CD4-positive, alpha-beta T cell treated with Interleukin-1 beta for 1 hour (primary cell): ENCODE measurements at regions not wholly inside any gene's neighbourhood (a gene's known extent, or its start where the extent isn't known, plus 50 kb on each side); places are given as distances from the start of the nearest gene placed in this dataset.

Experiments
- DNase-seq, 2 donors: peaks; one replicate each; pipeline ENCODE4 v3.0.0-alpha.2; 2020 to 2022

DNA sequence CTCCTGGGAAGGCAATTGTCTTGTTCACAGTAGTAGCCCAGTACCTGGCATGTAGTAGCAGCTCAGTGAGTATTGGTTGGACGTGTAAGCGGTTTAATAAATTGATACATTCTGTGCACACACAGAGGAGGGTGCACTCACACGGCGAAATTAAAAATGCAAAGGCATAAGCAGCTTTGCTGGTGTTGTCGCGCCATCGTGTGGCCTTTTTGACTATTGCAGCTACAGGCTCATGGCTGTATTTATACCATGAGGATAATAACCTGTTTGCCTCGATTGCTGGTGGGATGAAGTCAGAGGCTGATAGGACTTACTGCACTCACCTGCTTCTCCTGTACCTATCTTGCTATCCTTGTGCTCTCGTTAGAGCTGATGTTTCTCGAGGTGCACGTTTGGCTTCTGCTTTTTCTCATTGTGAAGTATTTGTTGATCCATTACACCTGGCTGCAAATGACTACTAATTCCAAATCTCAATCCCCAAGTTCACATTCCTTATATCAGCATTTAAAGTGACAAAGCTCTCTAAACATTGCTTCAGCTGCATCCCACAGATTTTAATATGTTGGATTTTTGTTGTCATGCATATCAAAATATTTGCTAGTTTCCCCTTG, 61.5 kb downstream of the TBXT start:
- DNase-seq, result peak; percentile 15 to 26

- no peak for DNase-seq
Measured at GRCh38 chr6:166105341-166106075, 62.1 kb downstream of the TBXT start.

- no peak for DNase-seq
Measured at GRCh38 chr6:166104872-166105271, 62.8 kb downstream of the TBXT start.

DNA sequence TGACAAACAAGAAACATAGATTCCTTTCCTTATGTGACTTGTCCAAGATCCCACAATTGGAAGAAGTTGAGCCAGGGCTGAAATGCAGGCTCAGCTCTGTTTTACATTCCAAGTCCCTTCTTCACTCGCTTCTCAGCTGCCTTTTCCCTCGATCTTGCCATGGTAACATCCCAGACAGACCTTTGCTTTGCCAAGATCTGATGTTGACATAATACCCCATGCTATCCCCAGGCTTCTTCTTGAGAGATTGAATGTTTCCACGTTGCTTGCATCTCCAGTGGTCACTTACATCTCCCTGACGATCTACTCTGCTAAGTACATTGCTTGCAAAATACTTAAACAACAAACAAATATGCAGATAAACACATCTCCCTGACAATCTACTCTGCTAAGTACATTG, 63.5 kb downstream of the TBXT start:
- DNase-seq, result no peak

- DNase-seq, result no peak
Measured at GRCh38 chr6:166101819-166102419, 65.7 kb downstream of the TBXT start.

DNA sequence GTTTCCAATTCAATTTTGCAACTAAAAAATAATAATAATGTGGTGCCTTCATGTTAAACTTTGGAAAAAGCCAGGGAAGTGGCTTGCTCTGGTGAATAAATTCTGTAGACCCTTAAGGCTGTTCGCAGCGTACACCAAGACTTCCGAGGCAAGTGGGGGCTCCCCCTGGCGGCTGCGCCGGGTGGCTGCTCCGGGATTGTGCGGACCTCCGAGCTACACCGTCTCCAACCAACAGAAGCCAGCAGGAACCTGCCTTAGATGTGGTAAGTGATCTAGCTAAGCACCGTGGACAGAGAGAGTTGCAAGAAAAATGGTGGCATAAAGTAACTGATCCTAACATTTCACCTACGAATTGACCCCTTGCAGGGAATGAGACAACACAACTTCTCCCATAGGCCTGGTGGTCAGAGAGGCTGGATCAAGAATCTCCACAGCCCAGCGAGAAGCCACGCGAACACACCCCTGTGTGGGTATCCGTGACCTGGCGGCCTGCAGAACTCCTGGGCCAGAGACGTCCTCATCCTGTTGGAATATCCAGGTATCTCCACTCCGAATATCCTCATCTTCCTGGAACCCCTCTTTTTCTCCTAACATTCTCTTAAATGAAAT, 69.6 kb downstream of the TBXT start:
- peak; percentile 21 to 24 for DNase-seq

DNA sequence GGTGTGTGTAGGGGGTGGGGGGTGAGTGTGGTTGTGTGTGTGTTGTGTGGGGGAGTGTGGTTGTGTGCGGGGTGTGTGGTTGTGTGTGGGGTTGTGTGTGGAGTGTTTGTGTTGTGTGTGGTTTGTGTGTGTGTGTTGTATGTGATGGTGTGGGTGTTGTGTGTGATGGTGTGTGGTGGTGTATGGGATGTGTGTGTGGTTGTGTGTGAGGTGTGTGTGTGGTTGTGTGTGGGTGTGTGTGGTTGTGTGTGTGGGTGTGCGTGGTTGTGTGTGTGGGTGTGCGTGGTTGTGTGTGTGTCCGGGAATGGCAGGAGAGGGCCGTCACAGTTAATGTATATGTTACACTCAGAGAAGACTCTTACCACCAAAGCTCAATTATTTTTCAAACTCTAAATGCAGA, 79.8 kb downstream of the TBXT start:
- no peak for DNase-seq

DNA sequence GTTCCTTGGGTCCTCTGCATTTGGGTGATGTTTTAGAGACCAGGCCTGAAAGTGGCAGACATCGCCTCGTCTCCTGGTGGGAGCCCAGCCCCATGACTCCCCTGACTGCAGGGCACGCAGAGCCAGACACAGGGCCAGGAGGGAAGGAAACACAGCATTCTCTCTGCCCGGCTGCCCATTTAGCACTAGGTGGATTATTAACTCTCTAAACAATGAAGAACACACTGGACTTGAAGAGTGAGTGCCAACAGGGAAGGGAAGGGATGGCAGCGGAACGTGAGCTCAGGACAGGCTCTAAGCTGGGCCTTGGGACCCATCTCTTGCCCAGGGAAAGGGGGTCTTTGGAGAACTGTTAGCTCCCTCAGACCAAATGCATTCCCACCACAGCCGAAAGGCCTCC, 80.4 kb downstream of the TBXT start:
- DNase-seq, result no peak

GRCh38 chr6:166085500-166085899, 82.2 kb downstream of the TBXT start:
- DNase-seq, result no peak

- DNase-seq, result no peak
Measured at GRCh38 chr6:166084951-166085350, 82.7 kb downstream of the TBXT start.

DNA sequence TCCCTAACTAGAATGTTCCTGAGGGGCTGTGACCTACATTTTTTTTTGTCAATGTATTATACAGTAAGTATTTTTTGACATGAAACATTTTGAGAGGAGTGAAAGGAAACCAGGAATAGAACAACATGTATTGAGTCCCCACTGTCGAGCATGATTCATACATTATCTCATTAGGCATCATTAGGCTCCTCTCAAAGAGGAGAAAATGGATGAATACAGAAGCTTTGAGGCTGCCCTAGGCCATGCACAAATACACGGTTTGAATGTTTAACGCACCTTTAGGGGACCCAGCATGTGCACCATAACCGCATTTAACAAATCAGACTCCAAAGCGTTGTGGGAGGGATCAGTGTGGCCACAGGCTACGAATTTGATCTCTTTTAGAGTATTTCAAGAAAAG, 87.8 kb downstream of the TBXT start:
- DNase-seq, result no peak

DNA sequence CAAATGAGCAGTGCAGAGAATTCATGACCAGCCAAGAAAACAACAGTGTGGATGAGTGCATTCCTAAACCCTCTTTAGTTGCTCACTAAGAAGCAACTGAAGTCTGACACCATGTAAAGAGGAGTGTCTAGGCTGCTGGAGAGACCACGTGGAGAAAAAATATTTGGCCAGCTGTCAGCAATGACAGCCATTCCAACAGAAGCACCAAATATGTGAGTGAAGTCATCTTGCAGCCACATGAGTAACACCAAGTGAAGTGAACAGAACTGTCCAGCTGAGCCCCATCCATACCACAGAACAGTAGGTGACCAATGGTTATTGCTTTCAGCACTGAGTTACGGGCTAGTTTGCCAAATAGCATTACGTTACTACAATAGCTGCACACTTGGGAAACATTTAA, 89.4 kb downstream of the TBXT start:
- DNase-seq, result no peak

DNA sequence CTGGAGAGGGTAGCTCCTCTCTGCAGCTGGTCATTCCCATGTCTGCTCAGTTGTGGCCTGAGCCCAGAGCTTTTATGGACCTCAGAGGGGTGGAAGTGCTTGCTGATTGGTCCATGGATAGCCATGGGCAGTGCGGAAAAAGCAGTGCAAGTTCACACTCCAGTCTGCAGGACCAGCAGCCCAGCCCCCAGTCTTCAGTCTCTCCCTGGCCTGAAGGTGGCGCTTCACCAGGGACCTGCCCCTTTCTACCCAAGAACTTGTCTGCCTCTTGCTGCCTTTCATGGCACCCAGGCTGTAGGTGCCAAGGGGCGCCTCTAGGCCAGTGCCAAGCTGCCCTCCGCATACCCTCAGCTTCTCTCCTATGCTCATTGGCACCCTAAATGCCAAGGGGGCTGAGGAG, 91.0 kb downstream of the TBXT start:
- DNase-seq, result no peak

- no peak for DNase-seq
Measured at GRCh38 chr6:166075925-166076324, 91.7 kb downstream of the TBXT start.

DNA sequence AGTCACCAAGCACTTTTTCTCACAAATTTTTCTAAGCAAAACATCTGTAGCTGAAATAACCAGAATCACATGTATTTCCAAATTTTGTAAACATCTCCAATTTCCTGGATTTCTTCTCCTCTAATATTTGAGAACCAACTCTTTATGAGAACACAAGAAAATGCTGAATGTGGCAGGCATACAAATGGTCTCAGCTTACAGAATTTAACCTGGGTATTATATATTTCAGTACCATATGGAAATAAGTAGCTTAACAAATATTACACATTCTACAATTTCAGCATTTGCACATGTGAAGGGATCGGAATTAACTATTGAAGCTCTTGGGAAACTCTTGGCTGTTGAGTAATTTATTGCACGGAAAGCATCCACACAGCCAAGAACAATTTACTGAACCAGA, 92.5 kb downstream of the TBXT start:
- no peak for DNase-seq

- no peak for DNase-seq
Measured at GRCh38 chr6:166073082-166073481, 94.6 kb downstream of the TBXT start.

DNA sequence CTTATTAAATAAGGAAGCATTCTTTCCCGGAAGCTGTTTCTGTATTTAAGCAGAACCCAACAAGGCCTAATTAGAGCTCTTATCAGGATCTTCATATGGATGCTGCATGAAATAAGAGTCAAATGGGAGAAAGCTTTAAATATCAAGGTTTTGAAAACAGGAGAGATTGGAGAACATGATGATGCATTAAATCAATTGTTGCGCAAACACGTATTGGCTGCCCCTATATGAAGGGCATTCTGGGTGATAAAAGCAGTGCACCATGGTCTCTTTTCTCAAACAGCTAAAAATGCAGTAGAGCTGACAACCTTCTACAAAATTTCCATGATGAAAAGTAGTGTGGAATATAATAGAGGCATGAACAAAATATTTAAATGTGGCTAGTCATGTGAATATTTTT, 98.9 kb downstream of the TBXT start:
- no peak for DNase-seq

- no peak for DNase-seq
Measured at GRCh38 chr6:166058064-166058739, 109.4 kb downstream of the TBXT start.

DNA sequence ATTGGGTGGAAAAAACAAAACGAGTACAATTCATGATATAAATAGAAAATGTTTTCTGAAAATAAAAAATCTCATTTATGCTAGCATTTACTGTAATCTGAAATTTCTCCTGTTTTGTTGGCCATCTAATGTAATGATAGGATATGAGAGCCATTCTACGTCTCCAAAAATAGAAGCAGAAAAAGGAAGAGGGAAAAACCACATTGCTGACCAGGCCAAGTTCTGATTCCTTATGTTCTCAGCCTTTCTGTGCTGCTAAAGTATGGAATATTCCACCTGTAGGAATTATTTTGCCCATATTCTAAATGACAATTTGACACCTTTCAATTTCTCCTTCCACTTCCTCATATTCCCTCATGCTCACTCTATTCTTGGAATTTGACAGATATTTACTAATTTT, 110.2 kb downstream of the TBXT start:
- no peak for DNase-seq

DNA sequence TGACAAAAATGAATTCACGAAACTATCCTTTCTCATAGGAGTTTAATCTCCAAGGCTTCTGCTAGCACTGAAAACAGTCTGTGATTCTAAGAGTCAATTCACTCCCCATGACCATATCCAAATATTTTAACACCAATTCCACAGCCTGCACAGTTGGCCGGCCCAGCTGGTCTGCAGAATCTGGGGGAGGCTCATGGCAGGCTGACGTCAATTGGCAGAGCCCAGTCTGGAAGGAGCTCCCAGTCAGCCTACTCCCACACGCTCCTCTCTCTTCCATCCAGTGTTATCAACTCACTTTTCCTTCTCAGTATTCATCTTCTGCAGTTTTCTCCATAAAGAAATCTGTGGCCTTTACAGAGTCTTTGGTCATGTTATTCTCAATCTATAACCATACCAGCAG, 111.0 kb downstream of the TBXT start:
- DNase-seq, result no peak

DNA sequence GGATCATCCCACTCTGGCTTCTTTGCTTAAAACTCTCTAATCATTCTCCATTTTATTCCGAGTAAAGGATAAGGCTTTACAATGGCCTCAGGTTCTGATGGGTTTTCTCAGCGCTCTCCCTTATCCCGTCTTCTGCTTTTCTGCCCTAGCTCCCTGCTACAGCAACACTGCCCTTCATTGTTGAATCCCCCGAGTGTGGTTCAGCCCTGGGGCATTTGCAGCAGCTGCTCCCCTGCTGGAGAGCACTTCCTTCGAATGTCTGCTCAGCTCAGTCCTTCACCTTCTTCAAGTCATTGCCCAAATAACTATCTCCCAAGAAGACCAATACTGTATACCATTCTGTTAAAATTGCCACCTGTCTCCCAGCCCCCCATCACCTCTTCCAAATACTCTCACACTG, 111.8 kb downstream of the TBXT start:
- DNase-seq, result no peak

GRCh38 chr6:166052837-166053236, 114.8 kb downstream of the TBXT start:
- no peak for DNase-seq

DNA sequence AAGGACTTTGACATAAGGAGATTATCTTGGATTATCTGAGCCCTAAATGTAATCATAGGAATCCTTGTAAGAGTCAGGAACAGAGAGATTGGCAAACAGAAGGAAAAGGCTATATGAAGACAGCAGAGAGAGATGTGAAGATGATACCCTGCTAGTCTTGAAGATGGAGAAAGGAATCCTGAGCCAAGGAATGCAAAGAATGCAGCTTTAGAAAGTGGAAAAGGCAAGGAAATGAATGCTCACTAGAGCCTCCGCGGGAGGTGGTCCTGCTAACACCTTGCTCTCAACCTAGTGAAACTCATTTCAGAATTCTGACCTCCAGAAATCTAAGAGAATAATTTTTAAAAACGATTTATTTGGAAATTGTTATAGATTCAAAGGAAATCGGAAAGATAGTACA, 117.1 kb downstream of the TBXT start:
- DNase-seq, result no peak

DNA sequence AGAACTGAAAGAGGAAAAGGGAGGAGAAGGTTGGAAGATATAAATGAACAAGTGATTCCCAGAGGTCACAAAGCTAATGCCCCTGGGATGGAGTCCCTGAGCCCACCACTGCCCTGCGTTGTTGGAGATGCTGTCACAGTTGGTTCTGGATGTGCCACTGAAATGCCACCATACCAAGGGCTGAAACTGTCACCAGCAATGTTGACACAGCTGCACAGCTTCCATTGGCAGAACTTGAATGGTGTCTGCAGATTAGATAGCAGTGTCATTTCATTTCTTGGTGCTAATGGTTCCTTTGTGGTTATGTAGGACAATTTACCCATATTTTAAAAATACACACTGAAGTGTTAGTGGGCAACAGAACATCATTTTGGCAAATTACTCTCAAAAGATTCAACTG, 120.7 kb downstream of the TBXT start:
- DNase-seq, result no peak
